Mesendoderm (in vitro differentiated cells): ENCODE measurements at regions not wholly inside any gene's neighbourhood (a gene's known extent, or its start where the extent isn't known, plus 50 kb on each side); places are given as distances from the start of the nearest gene placed in this dataset.
A peak's percentile ranks its signal among the peaks of the same experiment; 100 is the strongest.

Experiments
- DNase-seq: peaks from one replicate; pipeline ENCODE4 v3.0.0; 2013
- H2AK5ac ChIP-seq: 2 replicates; pipeline ENCODE4 v1.6.1; 2013; ENCODE audit warnings: low read length, inconsistent platforms
- H2BK120ac ChIP-seq: 2 replicates; pipeline ENCODE4 v1.6.1; 2013; ENCODE audit warnings: low read depth, mild to moderate bottlenecking, low read length, moderate library complexity, mixed read lengths
- H2BK15ac ChIP-seq: replicated peaks from 2 replicates; pipeline ENCODE4 v1.6.1; 2013; ENCODE audit warnings: low read depth, mild to moderate bottlenecking, moderate library complexity
- H2BK5ac ChIP-seq: 2 replicates; pipeline ENCODE4 v1.6.1; 2013; ENCODE audit warnings: low read length, inconsistent platforms
- H3K18ac ChIP-seq: 2 replicates; pipeline ENCODE4 v1.6.1; 2013; ENCODE audit warnings: mild to moderate bottlenecking, low read length, mixed read lengths
- H3K23ac ChIP-seq: one replicate; pipeline ENCODE4 v1.6.1; 2013; ENCODE audit warnings: low read length
- H3K27ac ChIP-seq: 2 replicates; pipeline ENCODE4 v1.5.1; 2013; ENCODE audit warnings: low read depth, mild to moderate bottlenecking, inconsistent platforms, low read length, moderate library complexity
- H3K27me3 ChIP-seq: 2 replicates; pipeline ENCODE4 v1.6.1; 2013; ENCODE audit warnings: low read length, control low read depth, mild to moderate bottlenecking, inconsistent platforms; ENCODE audit not compliant: insufficient read depth, poor library complexity
- H3K36me3 ChIP-seq: 2 replicates; pipeline ENCODE4 v1.6.1; 2013; ENCODE audit warnings: low read length, inconsistent platforms; ENCODE audit not compliant: control insufficient read depth, insufficient read depth
- H3K4ac ChIP-seq: one replicate; pipeline ENCODE4 v1.6.1; 2013; ENCODE audit warnings: low read depth, mild to moderate bottlenecking, low read length, moderate library complexity
- H3K4me1 ChIP-seq: 2 replicates; pipeline ENCODE4 v1.6.1; 2013; ENCODE audit warnings: low read depth, low read length, inconsistent platforms; ENCODE audit not compliant: control insufficient read depth
- H3K4me2 ChIP-seq: 2 replicates; pipeline ENCODE4 v1.6.1; 2013; ENCODE audit warnings: low read length
- H3K4me3 ChIP-seq: 2 replicates; pipeline ENCODE4 v1.5.1; 2013; ENCODE audit warnings: mild to moderate bottlenecking, low read length
- H3K56ac ChIP-seq: one replicate; pipeline ENCODE4 v1.6.1; 2013; ENCODE audit warnings: low read length
- H3K79me1 ChIP-seq: 2 replicates; pipeline ENCODE4 v1.6.1; 2013; ENCODE audit warnings: low read length, inconsistent platforms
- H3K79me2 ChIP-seq: 2 replicates; pipeline ENCODE4 v1.6.1; 2013; ENCODE audit warnings: mild to moderate bottlenecking, low read length; ENCODE audit not compliant: control insufficient read depth, insufficient read depth
- H3K9ac ChIP-seq: 2 replicates; pipeline ENCODE4 v1.6.1; 2013; ENCODE audit warnings: low read length, inconsistent platforms
- H4K5ac ChIP-seq: one replicate; pipeline ENCODE4 v1.6.1; 2013; ENCODE audit warnings: low read length
- H4K8ac ChIP-seq: one replicate; pipeline ENCODE4 v1.6.1; 2013; ENCODE audit warnings: low read depth, mild to moderate bottlenecking, control low read depth, low read length, moderate library complexity
- WGBS: extraction: QIAGEN DNeasy Blood & Tissue Kit; methylation state at CpG from one replicate; pipeline ENCODE4 v1.1.7; 2013; ENCODE audit warnings: low lambda C conversion rate, missing lambda C conversion rate; ENCODE audit not compliant: insufficient coverage; ENCODE audit errors: extremely low coverage; 5-methylcytosine and 5-hydroxymethylcytosine counted together

DNA sequence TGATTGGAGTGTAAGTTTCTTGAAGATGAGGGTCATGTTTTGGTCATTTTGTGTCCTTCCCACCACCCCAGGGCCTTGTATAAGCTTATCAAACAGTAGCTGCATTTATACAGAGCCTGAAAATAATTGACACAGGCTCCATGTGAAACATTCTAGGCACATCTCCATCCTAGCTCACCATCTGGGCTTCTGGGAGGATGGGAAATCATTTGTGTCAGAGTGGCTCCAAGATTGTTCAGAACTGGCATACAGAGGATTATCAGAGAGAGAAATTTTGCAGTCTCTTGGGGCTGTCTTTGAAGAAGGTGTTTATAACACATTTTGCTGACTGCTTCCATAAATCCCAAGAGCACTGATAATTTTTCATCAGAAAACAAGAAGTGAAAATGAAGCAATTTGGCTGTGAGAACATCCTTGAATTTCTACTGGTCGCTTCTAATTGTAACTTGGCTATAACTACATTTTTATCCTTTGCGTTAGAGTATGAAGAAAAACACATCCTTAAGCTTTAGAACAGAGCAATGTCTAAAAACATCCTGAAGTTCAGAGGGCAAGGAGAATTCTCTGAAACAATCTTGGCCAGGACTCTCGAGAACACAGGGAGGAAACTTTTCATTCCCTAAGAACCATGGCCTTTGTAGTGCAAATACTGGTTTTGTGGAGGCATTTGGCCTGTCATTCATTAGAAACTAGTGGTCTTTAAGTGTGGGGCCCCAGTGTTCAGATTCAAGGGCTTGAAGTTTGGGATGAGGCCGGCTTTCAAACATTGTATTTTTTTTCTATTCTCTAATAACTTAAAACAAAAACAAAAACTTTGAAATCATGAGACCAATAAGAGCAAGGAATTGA is 151.1 kb downstream of the DACT1 start:
- no peaks in the 10 kb centered on the region for H3K79me2 ChIP-seq
- no peak overlapping the region for H3K4ac ChIP-seq
- no peak overlapping the region for H3K27ac ChIP-seq
- H2BK120ac ChIP-seq: no peak overlapping the region
- no peak overlapping the region for H2BK15ac ChIP-seq
- H3K23ac ChIP-seq: no peak overlapping the region
- H3K27me3 ChIP-seq: no peaks in the 10 kb centered on the region
- H4K5ac ChIP-seq: no peak overlapping the region
- no peak overlapping the region for H3K4me2 ChIP-seq
- no peak overlapping the region for H2AK5ac ChIP-seq
- no peak overlapping the region for H3K56ac ChIP-seq
- H3K4me3 ChIP-seq: no peak overlapping the region
- no peaks in the 10 kb centered on the region for H3K4me1 ChIP-seq
- no peak overlapping the region for H3K9ac ChIP-seq
- no peak for DNase-seq
- no peaks in the 10 kb centered on the region for H3K36me3 ChIP-seq
- no peak overlapping the region for H3K18ac ChIP-seq
- no peak overlapping the region for H2BK5ac ChIP-seq
- no peaks in the 10 kb centered on the region for H3K79me1 ChIP-seq
- no CpG with 5 or more reads among the region's 4 CpGs for WGBS
- H4K8ac ChIP-seq: no peak overlapping the region

DNA sequence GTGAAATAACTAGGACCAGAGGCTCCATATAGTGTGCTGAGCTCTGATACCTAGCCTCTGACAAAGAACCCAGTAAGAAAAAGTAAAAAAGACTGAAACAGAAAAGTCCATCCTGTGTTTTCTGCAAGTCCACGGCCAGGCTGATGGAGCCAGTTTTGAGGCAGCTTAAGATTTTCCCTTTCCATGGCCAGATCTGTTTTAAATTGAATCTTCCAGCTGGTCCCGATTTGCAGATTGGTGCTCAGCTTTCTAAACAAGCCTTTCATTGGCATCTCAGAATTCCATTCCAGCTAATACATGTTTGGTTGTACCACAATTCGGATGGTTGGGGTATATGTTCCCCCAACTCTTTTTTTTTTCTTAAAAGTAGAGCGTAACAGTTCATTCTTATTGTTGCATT is 152.0 kb downstream of the DACT1 start:
- no peak overlapping the region for H3K4me2 ChIP-seq
- no peak overlapping the region for H4K5ac ChIP-seq
- no peak overlapping the region for H2BK120ac ChIP-seq
- H3K27me3 ChIP-seq: no peaks in the 10 kb centered on the region
- no peaks in the 10 kb centered on the region for H3K36me3 ChIP-seq
- no CpG with 5 or more reads among the region's 4 CpGs for WGBS
- no peak overlapping the region for H2BK5ac ChIP-seq
- no peaks in the 10 kb centered on the region for H3K79me2 ChIP-seq
- no peaks in the 10 kb centered on the region for H3K79me1 ChIP-seq
- no peak overlapping the region for H3K27ac ChIP-seq
- H3K9ac ChIP-seq: no peak overlapping the region
- H3K18ac ChIP-seq: no peak overlapping the region
- no peak overlapping the region for H2BK15ac ChIP-seq
- no peak overlapping the region for H3K23ac ChIP-seq
- H3K4me1 ChIP-seq: no peaks in the 10 kb centered on the region
- DNase-seq: no peak
- no peak overlapping the region for H2AK5ac ChIP-seq
- H3K4me3 ChIP-seq: no peak overlapping the region
- peak overlapping the region; percentile 31 for H4K8ac ChIP-seq
- no peak overlapping the region for H3K56ac ChIP-seq
- H3K4ac ChIP-seq: no peak overlapping the region

DNA sequence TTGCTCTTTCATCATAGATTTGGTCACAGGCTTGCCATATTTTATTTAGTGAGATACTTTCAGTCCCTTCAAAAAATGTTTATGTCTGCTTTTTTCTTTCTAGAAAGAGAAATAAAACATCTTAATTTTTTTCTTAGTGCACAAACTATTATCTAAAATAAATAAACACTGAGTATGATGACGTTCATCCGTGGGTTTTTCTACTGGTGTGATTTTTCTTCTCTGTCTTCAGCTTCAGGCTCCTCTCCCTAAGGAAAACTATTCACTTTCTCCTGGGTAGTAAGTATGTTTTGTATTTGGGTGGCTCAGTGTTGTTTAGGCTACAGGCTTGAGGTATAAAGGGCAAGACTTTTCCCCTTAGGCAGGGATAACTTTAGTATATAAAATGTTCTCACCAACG is 154.7 kb downstream of the DACT1 start:
- H2BK15ac ChIP-seq: no peak overlapping the region
- H2BK120ac ChIP-seq: no peak overlapping the region
- no peaks in the 10 kb centered on the region for H3K36me3 ChIP-seq
- H3K23ac ChIP-seq: no peak overlapping the region
- no peaks in the 10 kb centered on the region for H3K4me1 ChIP-seq
- no peak overlapping the region for H3K4me3 ChIP-seq
- no peak overlapping the region for H3K4me2 ChIP-seq
- H3K79me1 ChIP-seq: no peaks in the 10 kb centered on the region
- no peak overlapping the region for H3K4ac ChIP-seq
- no peaks in the 10 kb centered on the region for H3K27me3 ChIP-seq
- no peak overlapping the region for H4K5ac ChIP-seq
- no peak overlapping the region for H2AK5ac ChIP-seq
- no peak overlapping the region for H3K27ac ChIP-seq
- WGBS: no CpG with 5 or more reads among the region's 3 CpGs
- no peak for DNase-seq
- H3K56ac ChIP-seq: no peak overlapping the region
- H2BK5ac ChIP-seq: no peak overlapping the region
- no peak overlapping the region for H3K9ac ChIP-seq
- H4K8ac ChIP-seq: no peak overlapping the region
- no peak overlapping the region for H3K18ac ChIP-seq
- H3K79me2 ChIP-seq: no peaks in the 10 kb centered on the region

DNA sequence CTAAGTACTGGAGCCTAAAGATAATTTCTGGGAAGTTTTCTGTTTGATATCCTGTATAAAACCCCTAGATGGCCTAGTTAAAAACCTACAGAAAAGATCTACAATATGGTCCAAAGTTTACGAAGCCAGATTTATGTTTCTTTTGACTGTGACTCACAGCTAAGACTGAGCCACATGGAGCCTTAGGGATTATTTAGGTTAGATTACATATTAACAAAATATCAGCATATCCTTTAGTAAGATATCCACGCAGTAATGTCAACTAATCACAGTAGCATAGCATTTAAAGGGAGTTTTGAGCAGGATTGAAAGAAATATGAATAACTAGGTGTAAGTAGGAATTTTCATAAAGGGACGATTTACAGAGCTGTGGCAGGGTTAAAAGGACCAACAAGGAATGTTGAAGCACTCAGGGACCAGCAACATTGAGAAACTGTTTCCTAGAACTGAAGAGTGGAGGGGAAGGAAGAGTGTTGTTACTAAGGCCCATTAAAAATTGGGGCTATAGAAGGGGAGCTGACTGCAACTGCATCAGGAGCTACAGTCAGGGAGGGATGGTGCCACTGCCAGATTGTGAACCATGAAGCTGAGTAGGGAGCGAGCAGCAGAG is 155.5 kb downstream of the DACT1 start:
- no peak overlapping the region for H2AK5ac ChIP-seq
- H3K4me1 ChIP-seq: no peaks in the 10 kb centered on the region
- H2BK5ac ChIP-seq: no peak overlapping the region
- no peak overlapping the region for H3K27ac ChIP-seq
- no peaks in the 10 kb centered on the region for H3K79me2 ChIP-seq
- WGBS: no CpG with 5 or more reads among the region's 4 CpGs
- no peaks in the 10 kb centered on the region for H3K36me3 ChIP-seq
- no peak overlapping the region for H4K5ac ChIP-seq
- no peak overlapping the region for H2BK15ac ChIP-seq
- no peak overlapping the region for H3K4me3 ChIP-seq
- no peaks in the 10 kb centered on the region for H3K79me1 ChIP-seq
- H3K4me2 ChIP-seq: no peak overlapping the region
- no peak overlapping the region for H3K18ac ChIP-seq
- H4K8ac ChIP-seq: no peak overlapping the region
- no peak for DNase-seq
- no peak overlapping the region for H3K56ac ChIP-seq
- H3K9ac ChIP-seq: no peak overlapping the region
- no peak overlapping the region for H3K4ac ChIP-seq
- no peak overlapping the region for H2BK120ac ChIP-seq
- no peaks in the 10 kb centered on the region for H3K27me3 ChIP-seq
- no peak overlapping the region for H3K23ac ChIP-seq

DNA sequence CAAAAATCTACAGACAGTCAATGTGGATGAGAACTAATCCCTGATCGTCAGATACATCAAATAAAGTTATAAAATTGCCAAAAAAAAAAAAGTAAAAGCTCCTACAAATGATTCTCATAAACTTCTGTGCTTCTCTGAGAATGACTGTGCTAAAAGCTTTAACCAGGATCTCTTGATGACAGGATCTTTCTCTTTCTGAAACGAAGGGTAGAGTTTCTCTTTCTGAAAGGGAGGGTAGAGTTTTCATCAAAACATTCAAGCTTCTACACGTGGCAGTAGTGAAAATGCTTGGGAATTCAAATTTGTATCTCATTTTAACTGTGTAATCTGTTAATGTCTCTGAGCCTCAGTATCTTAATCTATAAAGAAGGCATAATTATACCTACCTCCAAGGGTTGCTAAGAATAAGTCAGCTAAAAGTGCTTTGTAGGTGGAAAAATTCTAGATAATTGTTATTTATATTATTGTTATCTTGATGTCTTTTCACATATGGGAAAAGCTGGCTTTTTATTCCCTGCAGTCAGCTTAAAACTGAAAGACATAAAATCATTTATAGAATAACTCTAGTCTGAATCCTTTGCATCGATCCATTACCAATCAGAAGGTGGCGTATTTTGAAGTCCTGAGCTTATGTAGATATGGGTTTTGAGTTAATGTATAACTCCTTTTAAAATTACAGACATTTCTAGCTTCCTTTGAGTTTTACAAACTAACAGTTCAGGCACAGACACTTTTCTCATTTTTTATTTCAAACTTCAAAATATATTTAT is 157.4 kb downstream of the DACT1 start:
- Histone ChIP-seq H3K18ac (no peak overlapping the region), H3K36me3 (no peaks in the 10 kb centered on the region), H3K79me1 (no peaks in the 10 kb centered on the region), H3K4me3 (no peak overlapping the region), H2AK5ac (no peak overlapping the region), H3K27me3 (no peaks in the 10 kb centered on the region), H3K9ac (no peak overlapping the region), H3K56ac (no peak overlapping the region), H2BK15ac (no peak overlapping the region), H4K8ac (no peak overlapping the region), H3K79me2 (no peaks in the 10 kb centered on the region), H3K23ac (no peak overlapping the region), H3K4me2 (no peak overlapping the region), H4K5ac (no peak overlapping the region), H2BK120ac (no peak overlapping the region), H3K4ac (no peak overlapping the region), H3K4me1 (no peaks in the 10 kb centered on the region), H2BK5ac (no peak overlapping the region), H3K27ac (no peak overlapping the region)
- WGBS: no CpG with 5 or more reads among the region's 5 CpGs
- no peak for DNase-seq
